Omental fat pad (tissue), 3 donors: ENCODE measurements at regions not wholly inside any gene's neighbourhood (a gene's known extent, or its start where the extent isn't known, plus 50 kb on each side); places are given as distances from the start of the nearest gene placed in this dataset.

Experiments
- ATAC-seq: fragments of 150-250 bp; one replicate; pipeline ENCODE4 v1.9.1; 2016; ENCODE audit warnings: mild to moderate bottlenecking, moderate library complexity; ENCODE audit not compliant: low FRiP score
- DNase-seq: peaks from one replicate; pipeline ENCODE4 v3.0.0-alpha.2; 2019; ENCODE audit warnings: low spot score
- CTCF ChIP-seq, 3 donors: fragments of 450-650 bp; IDR thresholded peaks; one replicate each; pipeline ENCODE4 v1.5.1; 2016 to 2017; ENCODE audit warnings: antibody characterized with exemption in 3 of 3, mild to moderate bottlenecking in 3 of 3, moderate library complexity in 2 of 3

GRCh38 chr12:28601570-28602058 lies 411.4 kb downstream of the CCDC91 start:
- no peak for ATAC-seq
- no peak for TF ChIP-seq CTCF (IDR thresholded peaks at IDR 0.05)
- DNase-seq: no peak

- no peak for ATAC-seq
Observed at GRCh38 chr12:28602786-28603185, 412.5 kb downstream of the CCDC91 start.

GRCh38 chr12:28603239-28603638 lies 413.0 kb downstream of the CCDC91 start:
- DNase-seq: no peak
- ATAC-seq: no peak
- no peak for TF ChIP-seq CTCF (IDR thresholded peaks at IDR 0.05)

More at GRCh38 chr12:28602786-28603185, 412.5 kb downstream of the CCDC91 start:
- DNase-seq: no peak
- no peak for TF ChIP-seq CTCF (IDR thresholded peaks at IDR 0.05)

- no peak for ATAC-seq
Observed at GRCh38 chr12:28603801-28604200, 413.5 kb downstream of the CCDC91 start.

GRCh38 chr12:28604240-28604639 lies 414.0 kb downstream of the CCDC91 start:
- no peak for TF ChIP-seq CTCF (IDR thresholded peaks at IDR 0.05)
- DNase-seq: no peak
- no peak for ATAC-seq

More at GRCh38 chr12:28603801-28604200, 413.5 kb downstream of the CCDC91 start:
- DNase-seq: no peak
- TF ChIP-seq CTCF (IDR thresholded peaks at IDR 0.05): no peak

GRCh38 chr12:28606967-28607557 lies 416.8 kb downstream of the CCDC91 start:
- no peak for ATAC-seq
- TF ChIP-seq CTCF (IDR thresholded peaks at IDR 0.05): no peak
- no peak for DNase-seq

GRCh38 chr12:28610401-28611114 lies 420.3 kb downstream of the CCDC91 start:
- TF ChIP-seq CTCF (IDR thresholded peaks at IDR 0.05): no peak
- ATAC-seq: no peak
- DNase-seq: no peak
